CD14-positive monocyte (primary cell): ENCODE measurements at regions not wholly inside any gene's neighbourhood (a gene's known extent, or its start where the extent isn't known, plus 50 kb on each side); places are given as distances from the start of the nearest gene placed in this dataset.

Experiments
- DNase-seq, 3 donors: peaks; one replicate each; pipeline ENCODE4 v3.0.0-alpha.2; 2011 to 2022
- H2AFZ ChIP-seq: 2 replicates; pipeline ENCODE4 v1.6.0; 2012; ENCODE audit warnings: mild to moderate bottlenecking, low read depth, low read length, inconsistent platforms; ENCODE audit not compliant: insufficient read depth, poor library complexity, severe bottlenecking
- H3K27ac ChIP-seq, 2 donors: 1 replicate in 1 of 2; 2 replicates in 1 of 2; pipeline ENCODE4 v1.5.1; 2012 to 2013; ENCODE audit warnings: low read length in 2 of 2, control low read depth in 1 of 2, inconsistent platforms in 1 of 2, low read depth in 1 of 2, mild to moderate bottlenecking in 1 of 2
- H3K27me3 ChIP-seq, 2 donors: one replicate each; pipeline versions ENCODE4 v1.6.0 to v1.6.1; 2011 to 2013; ENCODE audit warnings: low read length in 2 of 2; ENCODE audit not compliant: control insufficient read depth in 2 of 2, insufficient read depth in 2 of 2
- H3K36me3 ChIP-seq, 2 donors: replicated peaks in 1 of 2; 1 replicate in 1 of 2; 2 replicates in 1 of 2; pipeline versions ENCODE4 v1.5.1 to v1.6.1; 2012 to 2013; ENCODE audit warnings: low read length in 2 of 2, control low read depth in 1 of 2, inconsistent platforms in 1 of 2, mild to moderate bottlenecking in 1 of 2; ENCODE audit not compliant: insufficient read depth in 2 of 2, control insufficient read depth in 1 of 2
- H3K4me1 ChIP-seq, 2 donors: 1 replicate in 1 of 2; 2 replicates in 1 of 2; pipeline versions ENCODE4 v1.5.1 to v1.6.1; 2012 to 2013; ENCODE audit warnings: low read length in 2 of 2, control low read depth in 1 of 2, inconsistent platforms in 1 of 2, mild to moderate bottlenecking in 1 of 2, moderate library complexity in 1 of 2; ENCODE audit not compliant: insufficient read depth in 2 of 2, control insufficient read depth in 1 of 2
- H3K4me2 ChIP-seq: replicated peaks from 2 replicates; pipeline ENCODE3; 2012; ENCODE audit warnings: low read length, moderate library complexity, mild to moderate bottlenecking; ENCODE audit not compliant: poor library complexity, severe bottlenecking; ENCODE audit errors: extremely low read depth
- H3K4me3 ChIP-seq, 3 experiments: fragments of 200-600 bp in 1 of 3; sonication (generic) in 1 of 3; replicated peaks in 1 of 3; 1 replicate in 2 of 3; 2 replicates in 1 of 3; pipeline ENCODE4 v1.5.1; 2011 to 2013; ENCODE audit warnings: low read length in 3 of 3, mild to moderate bottlenecking in 3 of 3, control low read depth in 2 of 3, low read depth in 2 of 3, inconsistent platforms in 1 of 3, moderate library complexity in 1 of 3
- H3K79me2 ChIP-seq: 2 replicates; pipeline ENCODE4 v1.6.0; 2012; ENCODE audit warnings: mild to moderate bottlenecking, control low read depth, inconsistent platforms, low read length, moderate library complexity; ENCODE audit not compliant: insufficient read depth
- H3K9ac ChIP-seq: 2 replicates; pipeline ENCODE4 v1.6.0; 2017; ENCODE audit warnings: low read length, mild to moderate bottlenecking; ENCODE audit not compliant: insufficient read depth, poor library complexity, severe bottlenecking
- H3K9me3 ChIP-seq, 2 donors: replicated peaks in 1 of 2; 1 replicate in 1 of 2; 2 replicates in 1 of 2; pipeline versions ENCODE4 v1.5.1 to v1.6.1; 2012 to 2013; ENCODE audit warnings: low read length in 2 of 2, control low read depth in 1 of 2; ENCODE audit not compliant: control insufficient read depth in 1 of 2, insufficient read depth in 1 of 2
- H4K20me1 ChIP-seq: 2 replicates; pipeline ENCODE4 v1.6.0; 2012; ENCODE audit warnings: mild to moderate bottlenecking, low read length, control low read depth, moderate library complexity; ENCODE audit not compliant: insufficient read depth
- H3K27ac Mint-ChIP-seq, 7 donors: one replicate each; pipeline ENCODE4 v1.8.0; 2020; ENCODE audit warnings: mild to moderate bottlenecking in 7 of 7, mixed read lengths in 7 of 7, moderate library complexity in 6 of 7, inconsistent platforms in 2 of 7
- H3K27me3 Mint-ChIP-seq, 3 donors: one replicate each; pipeline ENCODE4 v1.8.0; 2021 to 2022; ENCODE audit warnings: low read depth in 3 of 3, mild to moderate bottlenecking in 3 of 3, mixed read lengths in 3 of 3, moderate library complexity in 3 of 3, inconsistent platforms in 1 of 3
- H3K36me3 Mint-ChIP-seq, 2 donors: one replicate each; pipeline ENCODE4 v1.8.0; 2020; ENCODE audit warnings: mixed read lengths in 2 of 2, inconsistent platforms in 1 of 2, mild to moderate bottlenecking in 1 of 2
- H3K4me1 Mint-ChIP-seq: one replicate; pipeline ENCODE4 v1.8.0; 2020; ENCODE audit warnings: mild to moderate bottlenecking, mixed read lengths
- H3K4me3 Mint-ChIP-seq, 2 donors: one replicate each; pipeline ENCODE4 v1.8.0; 2020; ENCODE audit warnings: mild to moderate bottlenecking in 2 of 2, mixed read lengths in 2 of 2, moderate library complexity in 1 of 2
- H3K9me3 Mint-ChIP-seq, 7 donors: one replicate each; pipeline ENCODE4 v1.8.0; 2020 to 2022; ENCODE audit warnings: mixed read lengths in 7 of 7, mild to moderate bottlenecking in 6 of 7, moderate library complexity in 6 of 7, inconsistent platforms in 2 of 7
- CTCF ChIP-seq: fragments of 200-600 bp; IDR thresholded peaks from one replicate; pipeline ENCODE4 v1.8.0; 2022; ENCODE audit warnings: antibody characterized with exemption, mild to moderate bottlenecking
- WGBS: methylation state at CpG from one replicate; pipeline ENCODE4 v1.1.5; 2013; ENCODE audit warnings: missing lambda C conversion rate; ENCODE audit not compliant: insufficient coverage; 5-methylcytosine and 5-hydroxymethylcytosine counted together
- intact Hi-C, 2 donors: fragments of 100-400 bp; cut with micrococcal nuclease; formaldehyde crosslinking; loops; one replicate each; pipeline versions ENCODE4 v1.15.0 to v1.15.1; 2023

DNA sequence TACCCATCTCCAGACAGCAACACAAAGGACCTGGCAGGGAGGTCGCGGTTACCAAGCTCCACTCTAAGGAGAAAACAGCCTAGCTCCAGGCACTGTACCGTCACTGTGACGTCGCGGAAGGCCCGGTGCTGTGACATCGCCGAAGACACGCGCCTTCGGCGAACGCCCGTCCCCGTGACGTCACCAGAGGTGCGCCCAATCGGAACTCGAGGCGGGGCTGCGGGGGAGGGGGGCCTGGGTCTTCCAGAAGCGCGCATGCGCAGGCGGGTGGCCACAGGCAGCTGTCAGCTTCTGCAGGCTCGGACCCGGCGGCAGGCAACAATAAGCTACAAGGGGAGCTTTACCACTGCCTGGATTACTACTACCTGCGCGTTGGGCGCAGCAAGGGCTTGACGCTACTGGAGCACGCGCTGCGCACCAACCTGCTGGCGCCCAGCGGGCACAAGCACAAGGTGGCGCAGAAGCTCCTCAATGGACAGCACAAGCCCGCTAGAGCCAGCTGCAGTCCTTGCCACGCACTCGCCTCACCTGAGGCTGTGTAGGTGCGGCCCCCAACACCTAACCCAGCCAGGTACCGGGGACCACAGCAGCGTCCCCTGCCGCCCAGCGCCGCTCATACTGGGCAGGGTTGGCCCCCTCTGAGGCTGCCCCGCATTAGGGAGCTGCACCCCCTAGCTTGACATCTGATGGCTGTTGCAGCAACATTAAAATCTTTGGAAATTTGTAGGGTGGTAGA, 208.4 kb downstream of the TPST1 start:
- H3K4me3 ChIP-seq, result peak overlapping the region; percentile 46 to 74 (median 47)
- peak overlapping the region; percentile 57 for H3K9ac ChIP-seq
- peak overlapping the region in 4 of 7 donors; percentile 30 to 86 (median 58) for H3K27ac Mint-ChIP-seq
- H3K36me3 ChIP-seq, result no peaks in the 10 kb centered on the region
- H3K79me2 ChIP-seq, result no peaks in the 10 kb centered on the region
- H3K4me2 ChIP-seq, result peak overlapping the region; percentile 87
- peak overlapping the region; percentile 71 to 85 for H3K4me3 Mint-ChIP-seq
- peak overlapping the region; percentile 86 for H2AFZ ChIP-seq
- peak overlapping the region in 1 of 2 donors; percentile 41 for H3K27ac ChIP-seq
- H3K9me3 Mint-ChIP-seq, result peaks cover 0 to 10% (median 0%) of the 10 kb centered on the region in 7 donors
- peaks cover 0 to 3% of the 10 kb centered on the region in 2 donors for H3K27me3 ChIP-seq
- peak; percentile 78 to 88 (median 81) for DNase-seq
- intact Hi-C loops, result no loop called here
- TF ChIP-seq CTCF, result peak; percentile 36
- H3K27me3 Mint-ChIP-seq, result peaks cover 2 to 9% (median 3%) of the 10 kb centered on the region in 3 donors
- no peaks in the 10 kb centered on the region for H4K20me1 ChIP-seq
- H3K4me1 ChIP-seq, result peaks cover 13 to 15% of the 10 kb centered on the region in 2 donors
- 4% methylated on average over 48 of the region's 49 CpGs for WGBS
- H3K4me1 Mint-ChIP-seq, result peaks cover 15% of the 10 kb centered on the region
- peaks cover 0 to 6% of the 10 kb centered on the region in 2 donors for H3K9me3 ChIP-seq
- H3K36me3 Mint-ChIP-seq, result no peaks in the 10 kb centered on the region

- no peak for DNase-seq
- peaks cover 18% of the 10 kb centered on the region for H3K4me1 Mint-ChIP-seq
- H2AFZ ChIP-seq, result no peak overlapping the region
- no peaks in the 10 kb centered on the region for H3K79me2 ChIP-seq
- no peak overlapping the region for H3K4me3 Mint-ChIP-seq
- H4K20me1 ChIP-seq, result no peaks in the 10 kb centered on the region
- no peak overlapping the region for H3K9ac ChIP-seq
- H3K36me3 ChIP-seq, result no peaks in the 10 kb centered on the region
- WGBS, result 100% methylated on average over 1 of the region's 4 CpGs
- intact Hi-C loops, result no loop called here
- H3K27ac Mint-ChIP-seq, result peak overlapping the region in 1 of 7 donors; percentile 37
- peaks cover 0 to 6% of the 10 kb centered on the region in 2 donors for H3K9me3 ChIP-seq
- no peaks in the 10 kb centered on the region for H3K36me3 Mint-ChIP-seq
- no peak overlapping the region for H3K27ac ChIP-seq
- H3K4me1 ChIP-seq, result peaks cover 17% of the 10 kb centered on the region in 2 donors
- no peak for TF ChIP-seq CTCF
- no peak overlapping the region for H3K4me2 ChIP-seq
- peaks cover 0 to 10% (median 0%) of the 10 kb centered on the region in 7 donors for H3K9me3 Mint-ChIP-seq
- no peak overlapping the region for H3K4me3 ChIP-seq
- H3K27me3 Mint-ChIP-seq, result peaks cover 2 to 9% (median 3%) of the 10 kb centered on the region in 3 donors
- H3K27me3 ChIP-seq, result peaks cover 0 to 3% of the 10 kb centered on the region in 2 donors
Measured at GRCh38 chr7:66415659-66416265, 210.6 kb downstream of the TPST1 start.
